ENCODE measurements at regions not wholly inside any gene's neighbourhood (a gene's known extent, or its start where the extent isn't known, plus 50 kb on each side); places are given as distances from the start of the nearest gene placed in this dataset.

DNA sequence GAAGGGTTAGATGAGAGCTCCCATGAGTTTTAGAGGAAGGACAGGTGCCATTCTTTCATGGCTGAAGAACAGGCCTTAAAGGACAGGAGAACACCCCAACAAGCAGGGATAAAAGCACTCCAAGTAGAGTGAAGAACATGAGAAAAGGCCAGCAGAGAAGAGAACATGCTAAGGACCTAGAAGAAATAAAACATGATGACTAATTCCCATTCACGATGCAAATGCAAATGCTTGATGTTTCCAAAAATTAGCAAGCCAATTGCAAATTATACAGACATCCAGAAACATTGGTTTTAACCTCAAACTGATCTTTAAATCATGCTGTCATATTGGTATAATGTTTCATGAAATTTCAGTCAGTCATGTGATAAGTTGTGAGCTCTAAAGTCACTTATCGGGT, 241.7 kb downstream of the CNTN3 start:
- TF ChIP-seq, protein P1, sequence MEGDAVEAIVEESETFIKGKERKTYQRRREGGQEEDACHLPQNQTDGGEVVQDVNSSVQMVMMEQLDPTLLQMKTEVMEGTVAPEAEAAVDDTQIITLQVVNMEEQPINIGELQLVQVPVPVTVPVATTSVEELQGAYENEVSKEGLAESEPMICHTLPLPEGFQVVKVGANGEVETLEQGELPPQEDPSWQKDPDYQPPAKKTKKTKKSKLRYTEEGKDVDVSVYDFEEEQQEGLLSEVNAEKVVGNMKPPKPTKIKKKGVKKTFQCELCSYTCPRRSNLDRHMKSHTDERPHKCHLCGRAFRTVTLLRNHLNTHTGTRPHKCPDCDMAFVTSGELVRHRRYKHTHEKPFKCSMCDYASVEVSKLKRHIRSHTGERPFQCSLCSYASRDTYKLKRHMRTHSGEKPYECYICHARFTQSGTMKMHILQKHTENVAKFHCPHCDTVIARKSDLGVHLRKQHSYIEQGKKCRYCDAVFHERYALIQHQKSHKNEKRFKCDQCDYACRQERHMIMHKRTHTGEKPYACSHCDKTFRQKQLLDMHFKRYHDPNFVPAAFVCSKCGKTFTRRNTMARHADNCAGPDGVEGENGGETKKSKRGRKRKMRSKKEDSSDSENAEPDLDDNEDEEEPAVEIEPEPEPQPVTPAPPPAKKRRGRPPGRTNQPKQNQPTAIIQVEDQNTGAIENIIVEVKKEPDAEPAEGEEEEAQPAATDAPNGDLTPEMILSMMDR (IDR thresholded peaks at IDR 0.05; ENCODE audit: control insufficient read depth, extremely low read depth, insufficient read depth) = no peak
- no peak for DNase-seq (ENCODE audit: low read depth)
- H3K4me3 ChIP-seq (ENCODE audit: low read depth, low read length) = no peak overlapping the region

DNA sequence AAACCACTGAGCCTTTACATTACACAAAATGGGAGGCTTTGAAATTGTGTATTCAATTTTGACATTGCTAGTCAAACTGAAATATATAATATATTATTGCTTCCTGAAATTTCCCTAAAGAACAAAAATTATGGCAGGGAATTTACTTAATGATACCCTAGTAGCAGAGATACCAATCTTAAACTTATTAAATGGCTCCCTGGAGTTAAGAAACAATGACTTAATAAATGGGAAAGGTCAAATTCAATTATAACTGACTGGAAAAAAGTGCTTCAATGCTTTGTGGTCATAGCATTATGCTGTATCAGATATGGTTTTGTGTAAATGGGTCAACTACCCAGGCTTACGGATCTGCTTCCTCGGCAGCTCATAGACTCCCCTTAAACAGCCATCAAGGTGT, 244.1 kb downstream of the CNTN3 start:
- DNase-seq (ENCODE audit: low read depth) = no peak

DNA sequence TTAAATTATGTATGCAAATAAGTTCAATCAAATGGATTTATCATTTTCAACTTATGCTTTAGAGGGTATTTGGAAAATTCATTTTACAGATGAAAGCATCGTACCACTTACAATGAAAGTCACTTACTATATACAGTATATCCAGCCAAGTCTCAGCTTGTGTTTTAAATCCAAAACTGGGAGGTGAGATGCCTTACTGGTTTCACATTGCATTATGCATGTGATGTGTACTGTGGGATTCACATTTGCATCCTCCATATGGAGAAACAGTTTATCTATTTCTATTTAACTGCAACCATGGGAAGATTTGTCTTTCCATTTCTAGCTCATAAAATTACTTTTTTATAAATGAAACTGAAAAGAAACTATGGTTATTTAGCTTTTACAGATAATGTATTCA, 248.1 kb downstream of the CNTN3 start:
- no peak overlapping the region for H3K4me3 ChIP-seq (ENCODE audit: low read depth, low read length)
- no peak for DNase-seq (ENCODE audit: low read depth)

More for the DNA sequence above, 244.1 kb downstream of the CNTN3 start:
- TF ChIP-seq, protein P1 (IDR thresholded peaks at IDR 0.05; ENCODE audit: control insufficient read depth, extremely low read depth, insufficient read depth) = no peak
- H3K4me3 ChIP-seq (ENCODE audit: low read depth, low read length) = no peak overlapping the region

DNA sequence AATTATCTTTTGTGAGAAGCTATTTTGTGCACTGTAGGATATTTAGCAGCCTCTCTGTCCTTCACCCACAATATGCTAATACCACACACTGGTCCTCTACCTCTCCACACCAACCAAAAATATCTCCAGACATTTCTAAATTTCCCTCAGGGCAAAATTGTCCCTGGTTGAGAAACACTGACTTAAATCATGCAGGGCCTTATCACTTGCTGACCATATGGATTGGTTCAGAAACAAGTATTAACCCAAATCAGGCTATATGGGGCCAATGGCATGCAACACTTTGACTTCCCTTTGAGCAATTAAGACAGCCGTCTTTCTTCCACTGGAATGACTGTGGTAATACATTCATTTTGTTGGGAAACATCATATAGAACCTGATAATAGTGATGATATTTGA, 251.1 kb downstream of the CNTN3 start:
- TF ChIP-seq, protein P1 (IDR thresholded peaks at IDR 0.05; ENCODE audit: control insufficient read depth, extremely low read depth, insufficient read depth) = no peak
- no peak overlapping the region for H3K4me3 ChIP-seq (ENCODE audit: low read depth, low read length)
- DNase-seq (ENCODE audit: low read depth) = no peak

More for the DNA sequence above, 248.1 kb downstream of the CNTN3 start:
- TF ChIP-seq, protein P1 (IDR thresholded peaks at IDR 0.05; ENCODE audit: control insufficient read depth, extremely low read depth, insufficient read depth) = no peak

DNA sequence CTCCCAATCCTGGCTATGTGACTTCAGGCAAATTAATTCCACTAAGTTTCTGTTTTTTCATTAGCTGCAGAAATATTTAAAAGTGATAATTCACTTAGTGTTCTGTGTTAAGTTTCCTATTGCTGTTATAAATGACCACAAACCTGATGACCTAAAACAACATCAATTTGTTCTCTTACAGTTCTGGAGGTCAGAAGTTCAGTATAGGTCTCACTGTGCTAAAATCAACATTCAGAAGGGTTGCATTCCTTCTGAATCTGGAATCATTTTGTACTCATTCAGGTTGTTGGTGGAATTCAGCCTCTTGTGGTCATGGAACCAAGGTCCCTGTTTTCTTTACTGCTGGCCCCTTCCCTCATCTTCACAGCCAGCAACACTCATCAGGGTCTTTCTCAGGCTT, 254.1 kb downstream of the CNTN3 start:
- TF ChIP-seq, protein P1 (IDR thresholded peaks at IDR 0.05; ENCODE audit: control insufficient read depth, extremely low read depth, insufficient read depth) = no peak

DNA sequence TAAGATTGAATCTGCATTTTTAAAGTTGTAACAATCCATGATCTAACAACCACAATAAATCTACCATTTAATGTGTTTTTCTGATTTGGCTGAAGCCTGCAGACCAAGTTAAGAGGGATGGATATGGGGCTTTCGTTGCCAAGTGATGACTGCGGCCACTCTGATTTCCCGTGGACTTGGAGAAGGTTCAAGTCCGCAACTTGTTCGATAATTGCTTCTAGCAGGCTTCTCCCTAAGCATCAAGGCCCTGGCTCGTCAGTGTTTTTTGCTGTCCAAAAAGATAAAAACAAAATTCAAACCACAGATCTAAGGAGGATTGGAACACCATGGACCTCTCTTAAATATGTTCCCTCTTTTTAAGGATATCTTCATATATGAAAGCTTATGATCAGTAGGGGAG, 256.6 kb downstream of the CNTN3 start:
- TF ChIP-seq, protein P1 (IDR thresholded peaks at IDR 0.05; ENCODE audit: control insufficient read depth, extremely low read depth, insufficient read depth) = no peak
- H3K4me3 ChIP-seq (ENCODE audit: low read depth, low read length) = no peak overlapping the region
- DNase-seq (ENCODE audit: low read depth) = no peak

More for the DNA sequence above, 254.1 kb downstream of the CNTN3 start:
- no peak overlapping the region for H3K4me3 ChIP-seq (ENCODE audit: low read depth, low read length)
- DNase-seq (ENCODE audit: low read depth) = no peak

DNA sequence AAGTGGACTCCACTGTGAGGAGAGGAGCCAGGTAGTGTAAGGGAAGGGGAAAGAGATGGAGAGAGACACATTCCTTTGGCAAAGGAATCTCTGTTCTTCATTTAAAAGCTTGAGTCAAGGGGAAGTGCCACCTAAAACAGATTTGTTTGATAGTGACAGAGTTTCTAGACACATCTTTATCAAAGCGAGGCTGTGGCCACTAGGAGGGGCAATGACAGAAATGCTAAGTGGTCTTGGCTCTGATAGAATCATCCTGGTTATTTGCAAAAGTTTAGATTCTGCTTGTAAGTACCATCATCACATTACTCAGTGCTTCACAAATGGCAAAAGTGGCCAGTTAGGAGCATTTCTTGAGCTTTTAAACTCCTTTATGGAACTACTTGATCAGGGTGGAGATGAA, 261.4 kb downstream of the CNTN3 start:
- H3K4me3 ChIP-seq (ENCODE audit: low read depth, low read length) = no peak overlapping the region
- DNase-seq (ENCODE audit: low read depth) = no peak
- TF ChIP-seq, protein P1 (IDR thresholded peaks at IDR 0.05; ENCODE audit: control insufficient read depth, extremely low read depth, insufficient read depth) = no peak
